ENCODE measurements at regions not wholly inside any gene's neighbourhood (a gene's known extent, or its start where the extent isn't known, plus 50 kb on each side); places are given as distances from the start of the nearest gene placed in this dataset.

GRCh38 chr1:55968661-55969060, 610.7 kb downstream of the PLPP3 start:
- no peaks in the 10 kb centered on the region for H3K36me3 ChIP-seq (replicated peaks; ENCODE audit: low read depth, low read length)
- TF ChIP-seq EZH2phosphoT487 (IDR thresholded peaks at IDR 0.05; ENCODE audit: low read depth): no peak
- no peak for TF ChIP-seq CTCF (IDR thresholded peaks at IDR 0.05; ENCODE audit: low read depth, low read length)
- no peak overlapping the region for H3K27ac ChIP-seq (ENCODE audit: low read length)
- H4K20me1 ChIP-seq (ENCODE audit: insufficient read depth, low read length): no peaks in the 10 kb centered on the region
- no peak overlapping the region for H2AFZ ChIP-seq (ENCODE audit: low read depth, low read length)
- H3K4me1 ChIP-seq (ENCODE audit: low read length): no peaks in the 10 kb centered on the region
- H3K4me3 ChIP-seq (ENCODE audit: low read length): no peak overlapping the region
- no peaks in the 10 kb centered on the region for H3K27me3 ChIP-seq (ENCODE audit: low read depth, low read length)
- H3K9ac ChIP-seq (ENCODE audit: low read length): no peak overlapping the region
- no peak overlapping the region for H3K4me2 ChIP-seq (ENCODE audit: low read length)
- H3K79me2 ChIP-seq (ENCODE audit: low read length): no peaks in the 10 kb centered on the region
- no peaks in the 10 kb centered on the region for H3K9me3 ChIP-seq (ENCODE audit: insufficient read depth, low read length)

GRCh38 chr1:55965981-55966461, 613.3 kb downstream of the PLPP3 start:
- H3K36me3 ChIP-seq (replicated peaks; ENCODE audit: low read depth, low read length): no peaks in the 10 kb centered on the region
- TF ChIP-seq CTCF (IDR thresholded peaks at IDR 0.05; ENCODE audit: low read depth, low read length): no peak
- TF ChIP-seq EZH2phosphoT487 (IDR thresholded peaks at IDR 0.05; ENCODE audit: low read depth): no peak
- no peak overlapping the region for H3K27ac ChIP-seq (ENCODE audit: low read length)
- H3K79me2 ChIP-seq (ENCODE audit: low read length): no peaks in the 10 kb centered on the region
- H3K9me3 ChIP-seq (ENCODE audit: insufficient read depth, low read length): no peaks in the 10 kb centered on the region
- H3K27me3 ChIP-seq (ENCODE audit: low read depth, low read length): no peaks in the 10 kb centered on the region
- H3K4me1 ChIP-seq (ENCODE audit: low read length): no peaks in the 10 kb centered on the region
- H3K9ac ChIP-seq (ENCODE audit: low read length): no peak overlapping the region
- no peak overlapping the region for H3K4me2 ChIP-seq (ENCODE audit: low read length)
- no peak overlapping the region for H3K4me3 ChIP-seq (ENCODE audit: low read length)
- H2AFZ ChIP-seq (ENCODE audit: low read depth, low read length): no peak overlapping the region
- H4K20me1 ChIP-seq (ENCODE audit: insufficient read depth, low read length): no peaks in the 10 kb centered on the region

DNA sequence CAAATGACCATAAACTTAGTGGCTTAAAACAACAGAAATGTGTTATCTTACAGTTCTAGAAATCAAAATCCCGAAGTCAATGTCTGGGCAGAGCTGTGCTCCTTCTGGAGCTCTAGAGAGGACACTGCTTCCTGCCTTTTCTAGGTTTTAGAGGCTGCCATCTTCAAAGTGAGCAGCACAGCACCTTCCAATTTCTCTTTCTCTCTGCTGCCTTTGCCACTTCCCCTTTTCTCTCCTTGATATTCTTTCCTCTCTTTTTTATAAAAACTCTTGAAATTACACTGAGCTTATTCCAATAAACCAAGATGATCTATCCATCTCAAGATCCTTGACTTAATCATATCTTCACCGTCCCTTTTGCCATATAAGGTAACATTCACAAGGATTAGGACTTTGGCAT, 616.9 kb downstream of the PLPP3 start:
- Histone ChIP-seq H4K20me1 (ENCODE audit: insufficient read depth, low read length) (no peaks in the 10 kb centered on the region), H3K79me2 (ENCODE audit: low read length) (no peaks in the 10 kb centered on the region), H3K9ac (ENCODE audit: low read length) (no peak overlapping the region), H3K4me1 (ENCODE audit: low read length) (no peaks in the 10 kb centered on the region), H2AFZ (ENCODE audit: low read depth, low read length) (no peak overlapping the region), H3K27me3 (ENCODE audit: low read depth, low read length) (no peaks in the 10 kb centered on the region), H3K4me3 (ENCODE audit: low read length) (no peak overlapping the region), H3K36me3 (replicated peaks; ENCODE audit: low read depth, low read length) (no peaks in the 10 kb centered on the region), H3K9me3 (ENCODE audit: insufficient read depth, low read length) (no peaks in the 10 kb centered on the region), H3K4me2 (ENCODE audit: low read length) (no peak overlapping the region), H3K27ac (ENCODE audit: low read length) (no peak overlapping the region)
- TF ChIP-seq CTCF (IDR thresholded peaks at IDR 0.05; ENCODE audit: low read depth, low read length) (no peak), EZH2phosphoT487 (IDR thresholded peaks at IDR 0.05; ENCODE audit: low read depth) (no peak)

- H2AFZ ChIP-seq (ENCODE audit: low read depth, low read length): no peak overlapping the region
- H4K20me1 ChIP-seq (ENCODE audit: insufficient read depth, low read length): no peaks in the 10 kb centered on the region
- no peak overlapping the region for H3K4me3 ChIP-seq (ENCODE audit: low read length)
- no peaks in the 10 kb centered on the region for H3K27me3 ChIP-seq (ENCODE audit: low read depth, low read length)
- TF ChIP-seq CTCF (IDR thresholded peaks at IDR 0.05; ENCODE audit: low read depth, low read length) (no peak), EZH2phosphoT487 (IDR thresholded peaks at IDR 0.05; ENCODE audit: low read depth) (no peak)
- no peak overlapping the region for H3K4me2 ChIP-seq (ENCODE audit: low read length)
- no peak overlapping the region for H3K27ac ChIP-seq (ENCODE audit: low read length)
- no peaks in the 10 kb centered on the region for H3K36me3 ChIP-seq (replicated peaks; ENCODE audit: low read depth, low read length)
- no peaks in the 10 kb centered on the region for H3K4me1 ChIP-seq (ENCODE audit: low read length)
- no peaks in the 10 kb centered on the region for H3K9me3 ChIP-seq (ENCODE audit: insufficient read depth, low read length)
- no peaks in the 10 kb centered on the region for H3K79me2 ChIP-seq (ENCODE audit: low read length)
- H3K9ac ChIP-seq (ENCODE audit: low read length): no peak overlapping the region
Measured at GRCh38 chr1:55959136-55959548, 620.2 kb downstream of the PLPP3 start.

Measured in OCI-LY3 (cell line).